Nephron progenitor cell (in vitro differentiated cells): ENCODE measurements at regions not wholly inside any gene's neighbourhood (a gene's known extent, or its start where the extent isn't known, plus 50 kb on each side); places are given as distances from the start of the nearest gene placed in this dataset.

Experiments used
- DNase-seq: peaks from one replicate; pipeline ENCODE4 v3.0.0; 2021
- H3K27ac Mint-ChIP-seq: 2 replicates; pipeline ENCODE4 v1.8.0; 2021; ENCODE audit warnings: mild to moderate bottlenecking, moderate library complexity, mixed read lengths
- H3K27me3 Mint-ChIP-seq: 2 replicates; pipeline ENCODE4 v1.8.0; 2021; ENCODE audit warnings: mild to moderate bottlenecking, low read depth, mixed read lengths; ENCODE audit not compliant: poor library complexity
- H3K36me3 Mint-ChIP-seq: 2 replicates; pipeline ENCODE4 v1.8.0; 2021; ENCODE audit warnings: low read depth, mixed read lengths
- H3K4me1 Mint-ChIP-seq: 2 replicates; pipeline ENCODE4 v1.8.0; 2021; ENCODE audit warnings: mixed read lengths
- H3K4me3 Mint-ChIP-seq: 2 replicates; pipeline ENCODE4 v1.8.0; 2021; ENCODE audit warnings: mild to moderate bottlenecking, moderate library complexity, mixed read lengths
- H3K9me3 Mint-ChIP-seq: 2 replicates; pipeline ENCODE4 v1.8.0; 2021; ENCODE audit warnings: mild to moderate bottlenecking, moderate library complexity, mixed read lengths
- CTCF ChIP-seq: fragments of 200-600 bp; sonication (generic); IDR thresholded peaks from 2 replicates; pipeline ENCODE4 v1.5.0; 2021; ENCODE audit warnings: antibody characterized with exemption

GRCh38 chr4:166518315-166518714 lies 645.3 kb downstream of the TLL1 start:
- no peaks in the 10 kb centered on the region for H3K9me3 Mint-ChIP-seq

GRCh38 chr4:166518776-166519175 lies 645.7 kb downstream of the TLL1 start:
- Mint-ChIP-seq H3K4me1 (no peaks in the 10 kb centered on the region), H3K27me3 (peaks cover 5% of the 10 kb centered on the region), H3K27ac (no peak overlapping the region), H3K4me3 (no peak overlapping the region), H3K9me3 (no peaks in the 10 kb centered on the region), H3K36me3 (no peaks in the 10 kb centered on the region)
- no peak for DNase-seq
- TF ChIP-seq CTCF, result no peak

More at GRCh38 chr4:166518315-166518714, 645.3 kb downstream of the TLL1 start:
- Mint-ChIP-seq H3K27ac (no peak overlapping the region), H3K4me1 (no peaks in the 10 kb centered on the region), H3K27me3 (peaks cover 8% of the 10 kb centered on the region), H3K4me3 (no peak overlapping the region), H3K36me3 (no peaks in the 10 kb centered on the region)
- no peak for DNase-seq
- TF ChIP-seq CTCF, result no peak

DNA sequence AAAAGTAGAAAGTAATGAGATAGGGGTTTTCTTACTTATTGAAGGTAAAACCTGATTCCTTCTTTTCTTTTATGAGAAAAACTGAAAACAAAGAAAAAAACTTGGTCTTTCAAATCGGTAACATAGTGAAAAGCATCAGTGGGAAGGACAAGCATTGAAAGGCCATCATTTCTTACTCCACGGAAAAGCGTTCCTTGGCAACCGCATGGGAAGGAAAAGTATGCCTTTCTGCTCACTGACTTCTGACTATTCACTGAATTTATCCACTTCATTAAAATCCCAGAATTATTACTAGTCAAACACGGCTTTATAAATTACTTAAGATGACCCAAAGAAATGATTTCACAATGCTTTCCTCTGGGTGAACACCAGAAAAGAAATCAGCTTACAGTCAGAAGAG lies 646.7 kb downstream of the TLL1 start:
- Mint-ChIP-seq H3K27ac (no peak overlapping the region), H3K4me1 (no peaks in the 10 kb centered on the region), H3K27me3 (peaks cover 5% of the 10 kb centered on the region), H3K9me3 (no peaks in the 10 kb centered on the region), H3K36me3 (no peaks in the 10 kb centered on the region), H3K4me3 (no peak overlapping the region)
- DNase-seq, result no peak
- TF ChIP-seq CTCF, result no peak

- H3K36me3 Mint-ChIP-seq, result no peaks in the 10 kb centered on the region
- no peak overlapping the region for H3K27ac Mint-ChIP-seq
- no peaks in the 10 kb centered on the region for H3K9me3 Mint-ChIP-seq
- DNase-seq, result no peak
- peaks cover 5% of the 10 kb centered on the region for H3K4me1 Mint-ChIP-seq
- no peaks in the 10 kb centered on the region for H3K27me3 Mint-ChIP-seq
- TF ChIP-seq CTCF, result no peak
- H3K4me3 Mint-ChIP-seq, result no peak overlapping the region
These were observed 654.5 kb downstream of the TLL1 start for GRCh38 chr4:166527500-166527899.

DNA sequence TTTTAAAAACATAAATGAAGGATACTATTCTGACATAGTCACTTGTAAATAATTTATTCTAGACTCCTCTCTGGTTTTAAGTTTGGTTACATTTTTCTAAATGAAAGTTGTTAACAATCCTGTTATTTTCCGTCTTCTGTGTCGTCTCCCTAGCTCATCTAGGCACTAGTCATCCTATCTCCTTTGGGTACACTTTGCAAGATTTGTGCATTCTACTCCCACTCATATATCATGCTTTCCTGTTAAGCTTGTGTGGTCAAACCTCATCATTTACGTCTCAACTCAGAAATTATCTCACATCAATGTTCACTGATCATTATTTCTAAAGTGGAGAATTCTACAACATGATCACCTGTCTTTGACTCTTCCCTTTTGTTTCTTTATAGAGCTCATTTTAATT lies 658.7 kb downstream of the TLL1 start:
- no peak overlapping the region for H3K4me3 Mint-ChIP-seq
- H3K9me3 Mint-ChIP-seq, result peaks cover 14% of the 10 kb centered on the region
- DNase-seq, result no peak
- H3K4me1 Mint-ChIP-seq, result peaks cover 5% of the 10 kb centered on the region
- H3K27me3 Mint-ChIP-seq, result no peaks in the 10 kb centered on the region
- no peak overlapping the region for H3K27ac Mint-ChIP-seq
- H3K36me3 Mint-ChIP-seq, result no peaks in the 10 kb centered on the region
- no peak for TF ChIP-seq CTCF

- Mint-ChIP-seq H3K27ac (no peak overlapping the region), H3K9me3 (peaks cover 14% of the 10 kb centered on the region), H3K4me1 (peaks cover 5% of the 10 kb centered on the region), H3K36me3 (no peaks in the 10 kb centered on the region), H3K27me3 (no peaks in the 10 kb centered on the region), H3K4me3 (no peak overlapping the region)
- no peak for TF ChIP-seq CTCF
- no peak for DNase-seq
These were observed 662.8 kb downstream of the TLL1 start for GRCh38 chr4:166535865-166536264.
